HepG2 (cell line): ENCODE measurements at regions not wholly inside any gene's neighbourhood (a gene's known extent, or its start where the extent isn't known, plus 50 kb on each side); places are given as distances from the start of the nearest gene placed in this dataset.

ENCODE experiments used
- MBNL3 ChIP-seq: fragments of 250-450 bp; sonication (Bioruptor Pico); conservative IDR thresholded peaks from 2 replicates; pipeline ENCODE4 v1.8.0; 2022; ENCODE audit warnings: mild to moderate bottlenecking, inconsistent platforms
- NR2F1 ChIP-seq, 2 experiments: fragments of 450-650 bp in 1 of 2; formaldehyde crosslinking in 1 of 2; IDR thresholded peaks; 2 replicates each; pipeline versions ENCODE4 v1.5.0 to v1.6.1; 2016 to 2020; ENCODE audit warnings: mild to moderate bottlenecking in 1 of 2, missing compliant biosample characterization in 1 of 2, missing genetic modification reagents in 1 of 2, moderate library complexity in 1 of 2
- NR2F6 ChIP-seq, 2 experiments: IDR thresholded peaks; 2 replicates each; pipeline ENCODE4 v1.6.1; 2016; ENCODE audit warnings: antibody characterized with exemption in 1 of 2, mild to moderate bottlenecking in 1 of 2
- SOX13 ChIP-seq, 3 experiments: fragments of 450-650 bp in 1 of 3; sonication (generic) in 1 of 3; formaldehyde crosslinking in 1 of 3; IDR thresholded peaks in 2 of 3; conservative IDR thresholded peaks in 1 of 3; 2 replicates each; pipeline versions ENCODE4 v1.5.0 to v1.6.1; 2016 to 2020; ENCODE audit warnings: antibody characterized with exemption in 1 of 3, mild to moderate bottlenecking in 1 of 3, missing compliant biosample characterization in 1 of 3, missing genetic modification reagents in 1 of 3, moderate library complexity in 1 of 3
- SRSF1 ChIP-seq: fragments of 200-400 bp; formaldehyde crosslinking; optimal IDR thresholded peaks from 2 replicates; pipeline ENCODE3; 2017; ENCODE audit warnings: mild to moderate bottlenecking, low read depth, low read length, moderate library complexity
- ZBTB44 ChIP-seq: sonication (generic); formaldehyde crosslinking; IDR thresholded peaks from 2 replicates; pipeline ENCODE4 v1.4.0; 2020; ENCODE audit warnings: missing genetic modification reagents
- ZNF224 ChIP-seq: sonication (generic); formaldehyde crosslinking; IDR thresholded peaks from 2 replicates; pipeline ENCODE4 v1.5.0; 2020; ENCODE audit warnings: mild to moderate bottlenecking, missing genetic modification reagents
- ZNF280D ChIP-seq: sonication (generic); formaldehyde crosslinking; IDR thresholded peaks from 2 replicates; pipeline ENCODE4 v1.5.1; 2020; ENCODE audit warnings: mild to moderate bottlenecking, missing genetic modification reagents
- ZNF75D ChIP-seq: sonication (generic); formaldehyde crosslinking; IDR thresholded peaks from 2 replicates; pipeline ENCODE4 v1.8.1; 2023; ENCODE audit warnings: missing genetic modification reagents, mild to moderate bottlenecking, borderline replicate concordance
- TF ChIP-seq, protein P1 (sequence below): sonication (generic); formaldehyde crosslinking; IDR thresholded peaks from 2 replicates; pipeline ENCODE4 v1.4.0; 2020; ENCODE audit warnings: missing genetic modification reagents, borderline replicate concordance

DNA sequence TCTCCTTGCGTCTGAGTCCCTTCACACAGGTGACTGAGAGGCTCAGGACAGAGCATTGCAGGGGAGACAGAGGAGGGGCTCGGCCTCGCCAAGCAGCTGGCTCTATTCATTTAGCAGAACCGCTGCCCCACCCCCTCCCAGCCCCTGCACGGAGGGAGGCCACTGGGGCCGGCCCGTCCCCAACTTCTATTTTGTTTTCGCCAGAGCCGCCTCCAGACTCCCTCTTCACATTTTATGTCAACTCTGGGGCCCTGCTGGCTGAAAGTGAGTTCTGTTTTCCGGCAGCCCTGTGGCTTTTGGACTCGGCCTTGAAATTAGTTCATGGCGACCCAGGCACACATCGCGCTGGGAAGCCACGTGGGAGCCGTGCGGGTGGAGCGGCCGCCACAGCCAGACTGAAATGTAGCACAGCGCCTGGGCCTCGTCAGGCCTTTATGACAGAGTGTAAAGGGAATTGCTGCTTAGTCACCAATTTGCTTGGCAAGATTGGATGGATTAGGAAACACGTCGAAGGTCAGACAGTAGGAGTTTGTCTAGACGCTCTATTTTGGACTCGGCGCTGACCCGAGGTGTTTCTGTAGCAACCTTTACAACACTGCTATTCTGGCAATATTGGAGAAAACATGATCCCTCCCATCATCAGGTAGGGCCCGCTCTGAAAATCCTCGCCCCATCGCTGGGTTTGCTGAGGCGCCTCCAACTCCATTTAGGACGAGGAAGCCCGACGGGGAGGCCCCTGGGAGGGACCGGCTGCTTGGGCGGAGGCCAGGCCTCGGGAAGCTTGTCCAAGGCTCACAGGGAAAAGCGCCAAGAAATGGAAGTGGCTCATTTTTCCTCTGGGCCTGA is 90.7 kb upstream of the CTDP1 start (continued):
- TF ChIP-seq, protein P1, sequence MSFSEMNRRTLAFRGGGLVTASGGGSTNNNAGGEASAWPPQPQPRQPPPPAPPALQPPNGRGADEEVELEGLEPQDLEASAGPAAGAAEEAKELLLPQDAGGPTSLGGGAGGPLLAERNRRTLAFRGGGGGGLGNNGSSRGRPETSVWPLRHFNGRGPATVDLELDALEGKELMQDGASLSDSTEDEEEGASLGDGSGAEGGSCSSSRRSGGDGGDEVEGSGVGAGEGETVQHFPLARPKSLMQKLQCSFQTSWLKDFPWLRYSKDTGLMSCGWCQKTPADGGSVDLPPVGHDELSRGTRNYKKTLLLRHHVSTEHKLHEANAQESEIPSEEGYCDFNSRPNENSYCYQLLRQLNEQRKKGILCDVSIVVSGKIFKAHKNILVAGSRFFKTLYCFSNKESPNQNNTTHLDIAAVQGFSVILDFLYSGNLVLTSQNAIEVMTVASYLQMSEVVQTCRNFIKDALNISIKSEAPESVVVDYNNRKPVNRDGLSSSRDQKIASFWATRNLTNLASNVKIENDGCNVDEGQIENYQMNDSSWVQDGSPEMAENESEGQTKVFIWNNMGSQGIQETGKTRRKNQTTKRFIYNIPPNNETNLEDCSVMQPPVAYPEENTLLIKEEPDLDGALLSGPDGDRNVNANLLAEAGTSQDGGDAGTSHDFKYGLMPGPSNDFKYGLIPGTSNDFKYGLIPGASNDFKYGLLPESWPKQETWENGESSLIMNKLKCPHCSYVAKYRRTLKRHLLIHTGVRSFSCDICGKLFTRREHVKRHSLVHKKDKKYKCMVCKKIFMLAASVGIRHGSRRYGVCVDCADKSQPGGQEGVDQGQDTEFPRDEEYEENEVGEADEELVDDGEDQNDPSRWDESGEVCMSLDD (CRISPR knock-in tag): peak; percentile 30; the same call in 1 of the 2 replicates
- TF ChIP-seq NR2F6 (IDR thresholded peaks at IDR 0.05) (no peak), NR2F6 (CRISPR knock-in tag; IDR thresholded peaks at IDR 0.05) (peak; percentile 39; the same call in 1 of the 2 replicates), ZNF280D (CRISPR knock-in tag) (peak; percentile 81; the same call in 1 of the 2 replicates), ZNF224 (CRISPR knock-in tag) (0 out of 2 replicates have a peak, but pooled peaks have one; percentile 75), ZNF75D (CRISPR knock-in tag) (no peak), MBNL3 (no peak), SOX13 (IDR thresholded peaks at IDR 0.05) (no peak), SOX13 (CRISPR knock-in tag; conservative IDR thresholded peaks at IDR 0.05 in 1 of 2, IDR thresholded peaks at IDR 0.05 in 1 of 2) (peak in 1 of 2 experiments; percentile 42; a peak in 1 of 4 replicates), ZBTB44 (no peak), SRSF1 (no peak), NR2F1 (CRISPR knock-in tag; IDR thresholded peaks at IDR 0.05) (no peak)
